Naive thymus-derived CD8-positive, alpha-beta T cell (primary cell): ENCODE measurements at regions not wholly inside any gene's neighbourhood (a gene's known extent, or its start where the extent isn't known, plus 50 kb on each side); places are given as distances from the start of the nearest gene placed in this dataset.

Experiments used
- ATAC-seq, 2 donors: fragments of 150-1000 bp; cut with Tn5 transposase in 1 of 2; sonication (Bioruptor Pico), chemical (Tn5 transposase) in 1 of 2; 1 replicate in 1 of 2; 2 replicates in 1 of 2; pipeline ENCODE4 v1.10.0; 2021; ENCODE audit warnings: mild to moderate bottlenecking in 2 of 2, moderate library complexity in 2 of 2
- POLR2A ChIA-PET: fragments of 350-600 bp; sonication (Branson Sonifier 250); formaldehyde crosslinking; loops from one replicate; lab custom pipeline; 2021; ENCODE audit warnings: antibody characterized with exemption; lab: Charles Lee
- DNase-seq, 10 donors: peaks; one replicate each; pipeline versions ENCODE4 v3.0.0 to v3.0.0-alpha.2; 2020 to 2022
- H3K27ac Mint-ChIP-seq, 10 donors: one replicate each; pipeline ENCODE4 v1.8.0; 2020 to 2022; ENCODE audit warnings: mild to moderate bottlenecking in 10 of 10, mixed read lengths in 10 of 10, moderate library complexity in 4 of 10, inconsistent platforms in 1 of 10
- H3K27me3 Mint-ChIP-seq, 5 donors: one replicate each; pipeline ENCODE4 v1.8.0; 2021 to 2022; ENCODE audit warnings: mixed read lengths in 5 of 5
- H3K36me3 Mint-ChIP-seq, 3 donors: one replicate each; pipeline ENCODE4 v1.8.0; 2020 to 2022; ENCODE audit warnings: mixed read lengths in 3 of 3, mild to moderate bottlenecking in 2 of 3, inconsistent platforms in 1 of 3
- H3K4me1 Mint-ChIP-seq, 4 donors: one replicate each; pipeline ENCODE4 v1.8.0; 2021 to 2022; ENCODE audit warnings: mixed read lengths in 4 of 4
- H3K4me3 Mint-ChIP-seq, 10 donors: one replicate each; pipeline ENCODE4 v1.8.0; 2020 to 2022; ENCODE audit warnings: mild to moderate bottlenecking in 10 of 10, mixed read lengths in 10 of 10, moderate library complexity in 6 of 10, inconsistent platforms in 1 of 10
- H3K9me3 Mint-ChIP-seq, 9 donors: one replicate each; pipeline ENCODE4 v1.8.0; 2020 to 2022; ENCODE audit warnings: mixed read lengths in 9 of 9, mild to moderate bottlenecking in 3 of 9, inconsistent platforms in 1 of 9, moderate library complexity in 1 of 9

DNA sequence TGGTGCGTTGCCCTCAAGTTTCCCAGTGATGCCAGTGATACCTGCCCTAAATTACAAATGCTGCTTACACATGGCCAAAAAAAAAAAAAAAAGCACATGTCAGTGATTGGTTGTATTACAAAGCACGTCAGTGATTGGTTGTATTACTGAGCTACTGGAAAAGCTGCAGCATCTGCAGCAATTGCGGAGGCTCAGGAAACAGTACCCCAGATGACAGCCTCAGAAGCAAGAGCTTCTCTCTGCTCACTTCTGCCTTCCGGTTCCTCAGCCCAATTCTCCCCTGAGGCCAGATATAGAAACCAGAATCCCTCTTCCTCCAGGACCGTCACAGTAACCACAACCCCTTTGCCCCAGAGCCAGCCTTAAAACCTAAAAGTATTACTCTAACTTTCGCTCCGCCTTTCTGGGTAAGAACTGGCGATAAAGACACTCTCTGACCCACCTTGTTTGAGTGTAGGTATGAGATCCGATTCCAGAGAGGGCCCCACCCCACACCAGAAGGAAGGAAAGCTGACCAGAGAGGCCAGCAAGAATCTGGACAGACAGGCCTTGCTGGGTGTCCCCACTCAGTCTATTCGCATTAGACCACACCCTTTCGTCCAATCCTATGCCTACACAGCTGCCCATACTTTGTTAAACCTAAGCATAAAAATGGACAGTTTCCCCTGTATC is 85.0 kb upstream of the SORBS2 start:
- H3K4me3 Mint-ChIP-seq, result no peak overlapping the region
- peaks cover 2 to 27% (median 7%) of the 10 kb centered on the region in 5 donors for H3K27me3 Mint-ChIP-seq
- H3K9me3 Mint-ChIP-seq, result peaks cover 0 to 11% (median 0%) of the 10 kb centered on the region in 9 donors
- DNase-seq (no peak), ATAC-seq (no peak)
- no peak overlapping the region for H3K27ac Mint-ChIP-seq
- H3K36me3 Mint-ChIP-seq, result no peaks in the 10 kb centered on the region
- H3K4me1 Mint-ChIP-seq, result peaks cover 0 to 7% (median under 1%) of the 10 kb centered on the region in 4 donors
- POLR2A ChIA-PET, result no interaction called here

DNA sequence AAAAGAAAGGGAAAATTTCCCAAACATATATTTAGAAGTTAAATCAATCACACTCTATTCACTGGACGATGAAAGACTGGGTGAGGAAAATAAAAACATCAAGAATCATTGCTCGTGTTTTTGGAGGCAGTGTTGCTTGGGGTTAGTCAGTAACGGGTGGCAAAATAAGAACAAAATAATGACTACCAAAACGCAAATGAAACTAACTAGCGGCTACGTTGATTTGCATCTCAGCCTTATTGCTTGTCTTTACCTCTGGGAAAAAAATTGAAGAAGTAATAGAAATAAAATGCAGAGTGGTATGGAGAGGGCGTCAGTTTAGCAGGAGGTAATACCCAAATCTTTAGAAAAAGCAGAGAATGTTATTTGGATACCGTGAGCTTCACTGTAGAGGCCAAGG is 86.4 kb upstream of the SORBS2 start:
- DNase-seq, result no peak
- Mint-ChIP-seq H3K36me3 (no peaks in the 10 kb centered on the region), H3K4me3 (no peak overlapping the region), H3K27me3 (peaks cover 0 to 15% (median 2%) of the 10 kb centered on the region in 5 donors), H3K27ac (no peak overlapping the region), H3K9me3 (peaks cover 0 to 2% (median 0%) of the 10 kb centered on the region in 9 donors), H3K4me1 (peaks cover 0 to 5% (median under 1%) of the 10 kb centered on the region in 4 donors)
- POLR2A ChIA-PET, result no interaction called here
- no peak for ATAC-seq

DNA sequence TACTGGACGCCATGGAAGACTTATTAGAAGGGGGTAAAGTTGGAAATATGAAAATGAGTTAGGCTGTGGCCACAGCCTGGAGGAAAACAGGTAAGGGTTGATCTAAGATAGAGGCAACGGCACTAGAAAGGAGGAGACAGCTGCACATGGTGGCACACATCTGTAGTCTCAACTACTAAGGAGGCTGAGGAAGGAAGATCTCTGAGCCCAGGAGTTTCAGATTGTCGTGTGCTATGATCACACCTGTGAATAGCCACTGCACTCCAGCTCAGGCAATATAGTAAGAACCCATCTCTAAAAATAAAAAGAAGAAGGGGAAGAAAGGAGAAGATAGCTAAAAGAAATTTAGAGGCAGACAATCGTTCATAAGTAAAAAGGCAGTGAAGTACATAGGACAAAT is 87.8 kb upstream of the SORBS2 start:
- Mint-ChIP-seq H3K27ac (peak overlapping the region in 1 of 10 donors; percentile 61), H3K9me3 (peaks cover 0 to 2% (median 0%) of the 10 kb centered on the region in 9 donors), H3K4me1 (peaks cover 0 to 5% (median under 1%) of the 10 kb centered on the region in 4 donors), H3K36me3 (no peaks in the 10 kb centered on the region), H3K27me3 (peaks cover 0 to 12% (median 0%) of the 10 kb centered on the region in 5 donors), H3K4me3 (no peak overlapping the region)
- no peak for ATAC-seq
- no peak for DNase-seq
- POLR2A ChIA-PET, result no interaction called here

DNA sequence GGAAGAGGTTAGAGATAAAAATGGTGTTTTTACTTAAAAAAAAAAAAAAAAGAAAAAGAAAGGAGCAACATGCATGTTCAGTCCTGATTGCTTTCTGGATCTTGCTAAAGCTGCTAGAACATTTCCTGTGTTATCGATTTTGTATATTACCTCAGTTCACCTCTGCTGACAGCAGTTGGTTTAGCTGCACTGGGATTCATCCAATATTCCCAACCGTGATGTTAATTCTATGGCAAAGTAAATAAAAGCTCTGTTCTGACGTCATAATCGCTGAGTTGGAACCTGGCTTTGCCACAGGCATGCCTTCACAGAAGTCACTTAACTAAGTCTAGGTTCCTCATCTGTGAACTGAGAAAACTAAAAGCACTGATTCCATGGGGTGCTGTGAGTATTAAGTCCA is 90.7 kb upstream of the SORBS2 start:
- H3K4me3 Mint-ChIP-seq, result no peak overlapping the region
- peaks cover 0 to 2% (median 0%) of the 10 kb centered on the region in 9 donors for H3K9me3 Mint-ChIP-seq
- POLR2A ChIA-PET, result no interaction called here
- peaks cover 0 to 12% (median 2%) of the 10 kb centered on the region in 5 donors for H3K27me3 Mint-ChIP-seq
- H3K36me3 Mint-ChIP-seq, result no peaks in the 10 kb centered on the region
- no peak overlapping the region for H3K27ac Mint-ChIP-seq
- no peak for ATAC-seq
- no peak for DNase-seq
- peaks cover 0 to 2% (median 0%) of the 10 kb centered on the region in 4 donors for H3K4me1 Mint-ChIP-seq

DNA sequence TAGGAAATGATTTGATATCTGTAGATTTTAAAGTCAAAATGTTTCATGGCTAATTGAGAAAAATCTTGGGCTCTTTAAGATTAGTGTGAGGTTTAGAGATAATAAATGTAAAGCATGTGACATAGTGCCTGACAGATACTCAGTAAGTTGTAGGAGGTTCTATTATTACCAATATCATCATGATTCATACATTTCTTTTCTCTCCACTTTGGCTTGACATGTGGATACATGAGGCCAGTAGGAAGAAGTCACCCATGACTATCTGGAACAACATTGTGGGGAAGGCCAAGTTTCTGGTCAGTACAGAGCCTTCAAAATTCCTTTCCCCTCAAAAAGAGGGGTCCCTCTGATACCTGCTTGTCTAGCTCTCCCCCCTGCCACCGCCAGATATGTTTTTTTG is 91.2 kb upstream of the SORBS2 start:
- Mint-ChIP-seq H3K27ac (no peak overlapping the region), H3K4me1 (peaks cover 0 to 2% (median 0%) of the 10 kb centered on the region in 4 donors), H3K4me3 (no peak overlapping the region), H3K36me3 (no peaks in the 10 kb centered on the region), H3K9me3 (no peaks in the 10 kb centered on the region), H3K27me3 (peaks cover 0 to 12% (median under 1%) of the 10 kb centered on the region in 5 donors)
- DNase-seq (no peak), ATAC-seq (no peak)
- POLR2A ChIA-PET, result no interaction called here

DNA sequence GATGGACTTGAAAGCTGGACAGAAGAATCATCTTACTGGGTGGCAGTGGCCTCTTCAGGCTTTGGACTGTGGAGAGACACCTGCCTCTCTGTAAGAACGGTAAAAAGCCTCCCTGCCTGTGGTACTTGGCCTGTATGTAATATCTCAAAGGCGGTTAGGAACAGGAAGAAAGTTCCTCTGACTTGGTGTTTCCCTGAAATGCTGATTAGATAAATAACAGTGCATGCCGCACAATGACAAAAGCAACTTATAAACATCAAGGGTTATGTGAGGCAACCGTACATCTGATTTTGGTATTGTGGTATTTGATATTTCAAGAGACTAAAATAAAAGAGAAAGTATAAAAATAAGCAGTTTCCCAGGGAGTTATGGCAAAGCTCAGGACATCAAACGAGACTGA is 92.4 kb upstream of the SORBS2 start:
- Mint-ChIP-seq H3K4me1 (peaks cover 0 to 2% (median 0%) of the 10 kb centered on the region in 4 donors), H3K9me3 (no peaks in the 10 kb centered on the region), H3K27ac (no peak overlapping the region), H3K36me3 (no peaks in the 10 kb centered on the region), H3K27me3 (peaks cover 0 to 6% (median 0%) of the 10 kb centered on the region in 5 donors), H3K4me3 (no peak overlapping the region)
- no peak for DNase-seq
- POLR2A ChIA-PET, result no interaction called here
- ATAC-seq, result no peak

DNA sequence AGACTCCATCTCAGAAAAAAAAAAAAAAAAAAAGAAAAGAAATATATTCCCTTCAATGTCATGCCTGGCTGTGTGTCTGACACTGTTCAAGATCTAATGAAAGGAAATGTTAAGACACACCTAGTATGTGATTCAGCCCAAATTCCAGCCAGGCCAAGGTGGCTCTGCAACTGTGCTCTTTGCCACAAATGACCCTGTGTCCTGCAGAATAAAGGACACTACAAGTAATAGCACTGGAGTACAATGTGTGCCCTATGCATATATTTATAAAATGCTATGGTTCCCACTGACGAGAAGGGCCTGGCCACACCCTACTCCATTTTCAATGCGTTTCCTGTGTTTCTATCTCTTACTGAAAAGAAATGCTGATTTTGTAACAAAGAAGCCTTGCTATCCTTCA is 98.0 kb upstream of the SORBS2 start:
- H3K27ac Mint-ChIP-seq, result no peak overlapping the region
- peaks cover 0 to 4% (median 0%) of the 10 kb centered on the region in 5 donors for H3K27me3 Mint-ChIP-seq
- ATAC-seq (no peak), DNase-seq (no peak)
- H3K36me3 Mint-ChIP-seq, result no peaks in the 10 kb centered on the region
- H3K4me3 Mint-ChIP-seq, result no peak overlapping the region
- POLR2A ChIA-PET, result no interaction called here
- no peaks in the 10 kb centered on the region for H3K4me1 Mint-ChIP-seq
- peaks cover 0 to 3% (median 0%) of the 10 kb centered on the region in 9 donors for H3K9me3 Mint-ChIP-seq

DNA sequence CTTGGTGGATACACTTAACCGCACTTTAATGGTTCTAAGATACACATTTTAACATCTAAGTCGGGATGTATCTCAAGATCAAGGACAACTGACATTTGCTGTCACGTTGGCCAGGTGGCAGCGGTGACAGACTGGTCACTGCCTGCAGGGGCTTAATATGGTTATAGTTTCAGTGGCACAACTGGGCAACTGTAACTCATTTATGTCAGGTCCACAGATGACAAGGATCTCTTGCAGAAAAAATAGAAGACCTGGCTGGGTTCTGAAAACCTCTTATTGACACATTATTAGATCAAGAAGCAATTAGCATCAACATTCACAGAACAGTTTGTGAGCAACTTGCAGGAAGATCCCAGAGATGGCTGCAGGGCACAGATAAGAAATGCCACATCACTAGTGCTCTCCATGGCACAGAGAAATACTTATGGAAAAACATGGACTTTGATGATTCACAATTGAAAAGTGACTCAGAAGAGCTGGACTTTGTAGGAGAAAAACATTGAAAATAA is 99.6 kb upstream of the SORBS2 start:
- POLR2A ChIA-PET, result no interaction called here
- no peaks in the 10 kb centered on the region for H3K36me3 Mint-ChIP-seq
- H3K4me3 Mint-ChIP-seq, result no peak overlapping the region
- DNase-seq (no peak), ATAC-seq (no peak)
- H3K27ac Mint-ChIP-seq, result no peak overlapping the region
- H3K4me1 Mint-ChIP-seq, result no peaks in the 10 kb centered on the region
- peaks cover 0 to 5% (median 0%) of the 10 kb centered on the region in 9 donors for H3K9me3 Mint-ChIP-seq
- H3K27me3 Mint-ChIP-seq, result peaks cover under 1 to 10% (median 3%) of the 10 kb centered on the region in 5 donors

DNA sequence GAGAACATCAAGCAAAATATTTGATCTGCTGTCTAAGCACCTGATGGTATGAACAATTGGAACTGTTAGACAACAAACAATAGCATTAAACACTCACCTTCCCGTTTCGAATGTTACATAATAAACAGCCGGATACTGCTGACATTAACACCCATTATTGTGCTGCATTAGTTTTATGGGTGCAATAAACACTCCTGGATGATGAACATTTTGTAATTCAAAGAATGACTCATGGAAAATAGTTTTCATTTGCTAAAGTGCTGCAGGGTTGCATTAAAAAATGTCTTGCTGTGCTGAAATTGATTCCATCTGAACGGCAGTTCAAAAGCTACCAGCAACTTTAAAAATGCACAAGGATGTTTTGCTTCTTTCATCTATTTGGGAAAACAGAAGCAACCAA is 100.8 kb upstream of the SORBS2 start:
- DNase-seq (no peak), ATAC-seq (no peak)
- H3K9me3 Mint-ChIP-seq, result peaks cover 0 to 7% (median 0%) of the 10 kb centered on the region in 9 donors
- H3K36me3 Mint-ChIP-seq, result no peaks in the 10 kb centered on the region
- H3K27me3 Mint-ChIP-seq, result peaks cover 0 to 10% (median 3%) of the 10 kb centered on the region in 5 donors
- H3K4me1 Mint-ChIP-seq, result no peaks in the 10 kb centered on the region
- no peak overlapping the region for H3K4me3 Mint-ChIP-seq
- no peak overlapping the region for H3K27ac Mint-ChIP-seq
- POLR2A ChIA-PET, result no interaction called here

DNA sequence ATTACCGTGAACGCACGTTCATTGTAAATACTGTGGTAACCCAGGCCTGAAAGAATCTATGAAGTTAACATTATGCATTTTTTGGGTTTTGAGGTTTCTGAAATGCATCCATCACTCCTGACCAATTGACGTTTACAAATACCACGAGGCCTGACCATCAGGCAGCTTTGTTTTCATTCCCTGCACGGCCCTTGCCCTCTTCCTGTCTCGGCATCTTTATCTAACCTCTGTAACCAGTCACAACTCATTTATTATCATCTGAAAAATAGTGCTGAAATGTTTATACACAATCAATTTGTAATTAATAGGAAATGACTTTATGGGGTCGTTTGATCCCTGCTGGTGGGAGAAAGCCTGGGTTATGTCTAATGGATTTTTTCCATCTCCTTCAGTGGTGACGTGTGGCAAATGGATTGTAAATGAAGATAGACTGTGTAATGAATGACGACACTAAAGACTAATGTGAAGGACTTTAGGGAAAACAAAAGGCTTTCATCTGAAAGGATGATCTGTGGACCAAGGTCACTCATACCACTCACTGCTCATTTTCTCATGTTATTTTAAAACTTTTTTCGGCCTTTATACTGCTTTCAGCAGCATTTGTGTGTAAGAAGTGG is 102.7 kb upstream of the SORBS2 start:
- DNase-seq, result no peak
- Mint-ChIP-seq H3K36me3 (no peaks in the 10 kb centered on the region), H3K4me1 (no peaks in the 10 kb centered on the region), H3K9me3 (peaks cover 0 to 7% (median 0%) of the 10 kb centered on the region in 9 donors), H3K4me3 (no peak overlapping the region), H3K27me3 (peaks cover 0 to 10% (median 3%) of the 10 kb centered on the region in 5 donors), H3K27ac (no peak overlapping the region)
- POLR2A ChIA-PET, result no interaction called here
- ATAC-seq, result no peak

DNA sequence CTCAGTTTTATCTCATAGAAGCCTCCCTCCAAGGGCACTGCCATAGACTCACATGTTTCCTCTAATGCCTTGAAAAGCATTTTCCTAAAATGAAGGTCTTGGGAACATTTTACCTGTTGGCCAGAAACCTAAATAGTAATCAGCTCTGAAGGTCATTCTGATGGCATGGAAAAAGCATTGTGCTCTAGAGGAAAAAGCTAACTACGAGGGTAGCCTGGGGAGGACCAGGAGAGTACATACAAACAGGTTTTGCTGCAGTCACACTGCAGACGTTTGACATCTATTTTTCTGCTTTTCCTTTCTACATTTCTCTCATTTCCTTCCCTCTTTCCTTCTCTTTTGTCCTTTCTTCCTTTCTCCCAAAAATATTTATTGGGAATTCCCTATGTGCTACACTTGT is 103.3 kb upstream of the SORBS2 start:
- H3K4me3 Mint-ChIP-seq, result no peak overlapping the region
- H3K9me3 Mint-ChIP-seq, result peaks cover 0 to 7% (median 0%) of the 10 kb centered on the region in 9 donors
- POLR2A ChIA-PET, result no interaction called here
- no peak for DNase-seq
- no peaks in the 10 kb centered on the region for H3K36me3 Mint-ChIP-seq
- no peak for ATAC-seq
- H3K27ac Mint-ChIP-seq, result no peak overlapping the region
- H3K4me1 Mint-ChIP-seq, result no peaks in the 10 kb centered on the region
- H3K27me3 Mint-ChIP-seq, result peaks cover 0 to 10% (median 3%) of the 10 kb centered on the region in 5 donors

DNA sequence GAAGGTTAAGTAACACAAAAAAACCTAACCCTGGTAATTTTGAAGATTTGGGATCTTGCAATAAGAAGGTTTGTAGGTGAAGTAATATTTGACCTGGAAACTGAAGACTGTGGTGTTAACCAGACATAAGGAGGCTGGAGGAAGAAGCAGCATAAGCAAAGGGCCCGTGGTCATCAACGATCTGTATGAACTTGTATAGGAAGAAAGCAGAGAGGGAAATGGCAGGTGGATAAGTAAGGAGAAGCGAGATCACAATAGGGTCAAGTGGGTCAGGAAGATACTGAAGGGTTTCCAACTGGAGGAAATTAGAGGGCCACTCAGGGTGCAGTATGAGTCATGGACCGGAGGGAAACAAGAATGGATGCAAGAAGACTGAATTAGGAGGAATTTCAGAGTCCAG is 103.8 kb upstream of the SORBS2 start:
- ATAC-seq (no peak), DNase-seq (no peak)
- Mint-ChIP-seq H3K27me3 (peaks cover 0 to 10% (median 3%) of the 10 kb centered on the region in 5 donors), H3K36me3 (no peaks in the 10 kb centered on the region), H3K4me3 (no peak overlapping the region), H3K4me1 (no peaks in the 10 kb centered on the region), H3K9me3 (peaks cover 0 to 7% (median 0%) of the 10 kb centered on the region in 9 donors), H3K27ac (no peak overlapping the region)
- POLR2A ChIA-PET, result no interaction called here

DNA sequence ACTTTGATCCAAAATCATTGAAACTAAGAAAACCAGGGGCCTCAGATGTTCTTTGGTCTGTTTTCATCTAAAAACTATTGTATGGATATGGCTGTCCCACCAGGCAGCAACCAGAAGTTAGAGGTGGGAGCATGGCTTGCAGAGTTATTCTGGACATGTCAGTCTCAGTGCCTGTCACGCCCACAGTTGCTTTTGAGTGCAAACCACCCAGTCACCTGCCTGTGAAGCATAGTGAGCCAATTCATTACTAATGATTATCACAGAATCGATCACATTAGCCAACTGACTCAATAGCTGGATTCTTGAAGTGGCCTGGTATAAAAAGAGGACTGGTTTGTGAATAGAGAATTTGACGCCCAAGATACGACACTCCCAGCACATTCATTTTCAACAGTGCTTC is 104.2 kb upstream of the SORBS2 start:
- no peaks in the 10 kb centered on the region for H3K4me1 Mint-ChIP-seq
- POLR2A ChIA-PET, result no interaction called here
- H3K4me3 Mint-ChIP-seq, result no peak overlapping the region
- H3K27me3 Mint-ChIP-seq, result peaks cover 0 to 10% (median 3%) of the 10 kb centered on the region in 5 donors
- H3K9me3 Mint-ChIP-seq, result peaks cover 0 to 7% (median 0%) of the 10 kb centered on the region in 9 donors
- H3K27ac Mint-ChIP-seq, result no peak overlapping the region
- no peak for DNase-seq
- H3K36me3 Mint-ChIP-seq, result no peaks in the 10 kb centered on the region
- ATAC-seq, result no peak
